ENCODE measurements at regions not wholly inside any gene's neighbourhood (a gene's known extent, or its start where the extent isn't known, plus 50 kb on each side); places are given as distances from the start of the nearest gene placed in this dataset.
"Not testable (repeated sequence)": the region's sequence is repeated elsewhere in the genome, so short reads cannot be mapped to it uniquely, and the experiment has no call there.

- Histone ChIP-seq H3K36me3 (ENCODE audit: control insufficient read depth in 1 of 2, insufficient read depth in 2 of 2, low read length in 1 of 2) (no peaks in the 10 kb centered on the region), H3K4me3 (ENCODE audit: low read length in 2 of 2) (no peak overlapping the region), H3K27me3 (ENCODE audit: control insufficient read depth in 1 of 2, insufficient read depth in 2 of 2, low read length in 1 of 2) (no peaks in the 10 kb centered on the region), H3K9me3 (ENCODE audit: control insufficient read depth, low read length) (no peaks in the 10 kb centered on the region), H3K27ac (ENCODE audit: low read depth in 1 of 2, low read length in 2 of 2) (no peak overlapping the region), H3K4me1 (ENCODE audit: control insufficient read depth in 1 of 2, insufficient read depth in 2 of 2, low read length in 2 of 2) (no peaks in the 10 kb centered on the region)
- ATAC-seq (ENCODE audit: low FRiP score) (no peak), DNase-seq (no peak)
- 54 to 55% methylated on average over 2 of the region's 2 CpGs for WGBS, 2 donors
- intact Hi-C loops (cut with DNase I), result no loop called here
These were observed 202.3 kb upstream of the IGF1 start for GRCh38 chr12:102682366-102683289.

- H3K4me1 ChIP-seq (ENCODE audit: control insufficient read depth in 1 of 2, insufficient read depth in 2 of 2, low read length in 2 of 2), result no peaks in the 10 kb centered on the region
- no peaks in the 10 kb centered on the region for H3K36me3 ChIP-seq (ENCODE audit: control insufficient read depth in 1 of 2, insufficient read depth in 2 of 2, low read length in 1 of 2)
- H3K4me3 ChIP-seq (ENCODE audit: low read length in 2 of 2), result no peak overlapping the region
- intact Hi-C loops (cut with DNase I), result no loop called here
- no peak overlapping the region for H3K27ac ChIP-seq (ENCODE audit: low read depth in 1 of 2, low read length in 2 of 2)
- H3K27me3 ChIP-seq (ENCODE audit: control insufficient read depth in 1 of 2, insufficient read depth in 2 of 2, low read length in 1 of 2), result no peaks in the 10 kb centered on the region
- H3K9me3 ChIP-seq (ENCODE audit: control insufficient read depth, low read length), result no peaks in the 10 kb centered on the region
- ATAC-seq (ENCODE audit: low FRiP score), result no peak
- no peak for DNase-seq
These were observed 201.4 kb upstream of the IGF1 start for GRCh38 chr12:102681747-102682146.

DNA sequence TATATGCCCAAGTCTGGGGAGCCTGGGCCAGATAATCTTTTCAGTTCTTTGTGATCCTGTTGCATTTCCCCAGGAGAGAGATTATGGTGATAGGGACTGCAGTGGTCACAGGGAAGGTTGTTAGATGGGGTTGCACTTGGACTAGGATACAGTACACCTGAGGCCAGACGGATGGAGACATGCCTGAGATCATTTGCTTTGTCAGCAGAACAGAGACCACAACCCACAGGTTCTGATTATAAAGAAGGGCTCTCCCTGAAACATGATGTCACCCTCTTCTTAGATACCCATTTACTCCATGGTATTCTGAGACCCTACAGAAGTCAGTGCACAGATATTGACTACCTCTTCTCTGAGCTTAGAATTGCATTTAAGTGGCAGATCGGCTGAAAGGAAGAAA is 200.9 kb upstream of the IGF1 start:
- no peaks in the 10 kb centered on the region for H3K36me3 ChIP-seq (ENCODE audit: control insufficient read depth in 1 of 2, insufficient read depth in 2 of 2, low read length in 1 of 2)
- WGBS, 2 donors, result 64 to 66% methylated on average over 2 of the region's 2 CpGs
- H3K27me3 ChIP-seq (ENCODE audit: control insufficient read depth in 1 of 2, insufficient read depth in 2 of 2, low read length in 1 of 2), result peaks cover 0 to 2% of the 10 kb centered on the region in 2 donors
- ATAC-seq (ENCODE audit: low FRiP score), result no peak
- H3K4me3 ChIP-seq (ENCODE audit: low read length in 2 of 2), result no peak overlapping the region
- intact Hi-C loops (cut with DNase I), result no loop called here
- no peaks in the 10 kb centered on the region for H3K4me1 ChIP-seq (ENCODE audit: control insufficient read depth in 1 of 2, insufficient read depth in 2 of 2, low read length in 2 of 2)
- DNase-seq, result no peak
- H3K9me3 ChIP-seq (ENCODE audit: control insufficient read depth, low read length), result peaks cover 1% of the 10 kb centered on the region
- H3K27ac ChIP-seq (ENCODE audit: low read depth in 1 of 2, low read length in 2 of 2), result no peak overlapping the region

DNA sequence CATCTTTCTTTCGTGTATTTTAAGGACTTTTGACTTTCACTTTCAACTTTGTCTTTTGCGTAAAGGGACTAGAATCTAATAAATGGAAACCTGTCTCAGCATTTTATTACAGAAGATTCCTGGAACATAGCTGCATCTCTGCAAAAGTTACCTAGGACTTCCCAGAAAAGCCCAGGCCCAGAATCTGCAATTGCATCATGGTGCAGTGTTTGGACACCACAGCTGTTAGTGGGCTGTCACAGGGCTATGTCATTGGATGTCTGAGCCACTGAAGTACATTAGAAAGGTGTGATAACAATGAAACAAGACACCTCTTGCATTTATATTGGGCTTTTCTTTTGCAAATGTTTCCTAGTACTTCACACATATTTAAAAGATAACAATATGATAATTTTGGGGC is 199.9 kb upstream of the IGF1 start:
- no peak for DNase-seq
- Histone ChIP-seq H3K27ac (ENCODE audit: low read depth in 1 of 2, low read length in 2 of 2) (no peak overlapping the region), H3K9me3 (ENCODE audit: control insufficient read depth, low read length) (peaks cover 1% of the 10 kb centered on the region), H3K4me3 (ENCODE audit: low read length in 2 of 2) (no peak overlapping the region), H3K36me3 (ENCODE audit: control insufficient read depth in 1 of 2, insufficient read depth in 2 of 2, low read length in 1 of 2) (no peaks in the 10 kb centered on the region), H3K4me1 (ENCODE audit: control insufficient read depth in 1 of 2, insufficient read depth in 2 of 2, low read length in 2 of 2) (no peaks in the 10 kb centered on the region), H3K27me3 (ENCODE audit: control insufficient read depth in 1 of 2, insufficient read depth in 2 of 2, low read length in 1 of 2) (peaks cover 0 to 2% of the 10 kb centered on the region in 2 donors)
- 77 to 78% methylated on average over 2 of the region's 2 CpGs for WGBS, 2 donors
- intact Hi-C loops (cut with DNase I), result no loop called here
- ATAC-seq (ENCODE audit: low FRiP score), result no peak

DNA sequence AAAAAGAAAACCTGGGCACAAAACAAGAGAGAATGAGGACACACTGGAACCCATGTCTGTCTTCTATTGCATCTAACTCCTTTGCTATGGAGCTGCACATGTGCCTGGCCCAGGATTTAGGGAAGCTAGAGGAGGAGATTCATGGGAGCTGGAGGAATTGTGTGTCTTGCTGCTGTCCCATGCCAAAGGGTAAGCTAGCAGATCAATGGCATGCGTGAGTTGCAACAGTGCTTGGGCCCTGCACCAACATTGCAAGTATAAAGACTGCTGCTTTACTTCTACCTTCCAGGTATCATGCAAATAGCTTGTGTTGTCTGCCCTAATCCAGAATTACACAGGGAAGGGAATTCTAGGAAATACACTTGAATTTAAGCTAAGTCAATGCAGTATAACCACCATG is 196.4 kb upstream of the IGF1 start:
- Histone ChIP-seq H3K36me3 (ENCODE audit: control insufficient read depth in 1 of 2, insufficient read depth in 2 of 2, low read length in 1 of 2) (no peaks in the 10 kb centered on the region), H3K27me3 (ENCODE audit: control insufficient read depth in 1 of 2, insufficient read depth in 2 of 2, low read length in 1 of 2) (peaks cover 0 to 2% of the 10 kb centered on the region in 2 donors), H3K27ac (ENCODE audit: low read depth in 1 of 2, low read length in 2 of 2) (no peak overlapping the region), H3K4me1 (ENCODE audit: control insufficient read depth in 1 of 2, insufficient read depth in 2 of 2, low read length in 2 of 2) (no peaks in the 10 kb centered on the region), H3K9me3 (ENCODE audit: control insufficient read depth, low read length) (peaks cover 4% of the 10 kb centered on the region), H3K4me3 (ENCODE audit: low read length in 2 of 2) (no peak overlapping the region)
- WGBS, 2 donors, result 89 to 90% methylated on average over 1 of the region's 1 CpG
- ATAC-seq (ENCODE audit: low FRiP score) (no peak), DNase-seq (no peak)
- intact Hi-C loops (cut with DNase I), result no loop called here

GRCh38 chr12:102675672-102676071 is 195.3 kb upstream of the IGF1 start:
- no peak for ATAC-seq (ENCODE audit: low FRiP score)
- Histone ChIP-seq H3K27ac (ENCODE audit: low read depth in 1 of 2, low read length in 2 of 2) (no peak overlapping the region), H3K27me3 (ENCODE audit: control insufficient read depth in 1 of 2, insufficient read depth in 2 of 2, low read length in 1 of 2) (peaks cover 0 to 2% of the 10 kb centered on the region in 2 donors), H3K4me3 (ENCODE audit: low read length in 2 of 2) (no peak overlapping the region), H3K9me3 (ENCODE audit: control insufficient read depth, low read length) (peaks cover 4% of the 10 kb centered on the region), H3K36me3 (ENCODE audit: control insufficient read depth in 1 of 2, insufficient read depth in 2 of 2, low read length in 1 of 2) (no peaks in the 10 kb centered on the region), H3K4me1 (ENCODE audit: control insufficient read depth in 1 of 2, insufficient read depth in 2 of 2, low read length in 2 of 2) (no peaks in the 10 kb centered on the region)
- intact Hi-C loops (cut with DNase I), result no loop called here
- 67 to 76% methylated on average over 5 of the region's 5 CpGs for WGBS, 2 donors
- no peak for DNase-seq

DNA sequence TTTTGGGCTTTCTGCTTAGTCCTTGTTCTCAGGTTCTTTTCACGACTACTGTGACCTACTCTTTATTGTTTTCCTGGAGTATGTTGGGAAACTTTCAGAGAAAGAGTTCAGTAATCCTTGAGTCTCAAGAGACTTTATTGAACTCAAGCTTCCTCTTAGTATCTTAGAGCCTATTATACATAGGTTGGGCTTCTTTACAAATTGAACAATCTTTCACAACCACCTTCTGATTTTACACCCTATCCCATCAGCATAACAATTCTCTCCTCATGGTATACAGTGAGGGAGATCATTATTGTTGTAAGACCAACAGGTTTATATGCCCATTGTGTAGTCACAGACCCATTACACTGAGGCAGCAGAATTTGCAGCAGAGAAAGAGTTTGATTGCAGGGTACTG is 193.2 kb upstream of the IGF1 start:
- Histone ChIP-seq H3K36me3 (ENCODE audit: control insufficient read depth in 1 of 2, insufficient read depth in 2 of 2, low read length in 1 of 2) (no peaks in the 10 kb centered on the region), H3K9me3 (ENCODE audit: control insufficient read depth, low read length) (peaks cover 4% of the 10 kb centered on the region), H3K4me1 (ENCODE audit: control insufficient read depth in 1 of 2, insufficient read depth in 2 of 2, low read length in 2 of 2) (no peaks in the 10 kb centered on the region), H3K27me3 (ENCODE audit: control insufficient read depth in 1 of 2, insufficient read depth in 2 of 2, low read length in 1 of 2) (peaks cover 0 to 2% of the 10 kb centered on the region in 2 donors), H3K27ac (ENCODE audit: low read depth in 1 of 2, low read length in 2 of 2) (no peak overlapping the region), H3K4me3 (ENCODE audit: low read length in 2 of 2) (no peak overlapping the region)
- intact Hi-C loops (cut with DNase I), result no loop called here
- ATAC-seq (ENCODE audit: low FRiP score) (no peak), DNase-seq (no peak)
- WGBS, 2 donors, result 75 to 83% methylated on average over 1 of the region's 1 CpG

- H3K36me3 ChIP-seq (ENCODE audit: control insufficient read depth in 1 of 2, insufficient read depth in 2 of 2, low read length in 1 of 2); H3K27me3 ChIP-seq (ENCODE audit: control insufficient read depth in 1 of 2, insufficient read depth in 2 of 2, low read length in 1 of 2); intact Hi-C loops (cut with DNase I); H3K27ac ChIP-seq (ENCODE audit: low read depth in 1 of 2, low read length in 2 of 2); H3K4me1 ChIP-seq (ENCODE audit: control insufficient read depth in 1 of 2, insufficient read depth in 2 of 2, low read length in 2 of 2); H3K9me3 ChIP-seq (ENCODE audit: control insufficient read depth, low read length); DNase-seq; H3K4me3 ChIP-seq (ENCODE audit: low read length in 2 of 2); ATAC-seq (ENCODE audit: low FRiP score): not testable (repeated sequence)
These were observed 191.8 kb upstream of the IGF1 start for GRCh38 chr12:102672212-102672611.

- Histone ChIP-seq H3K4me1 (ENCODE audit: control insufficient read depth in 1 of 2, insufficient read depth in 2 of 2, low read length in 2 of 2) (no peaks in the 10 kb centered on the region), H3K9me3 (ENCODE audit: control insufficient read depth, low read length) (peaks cover 3% of the 10 kb centered on the region), H3K4me3 (ENCODE audit: low read length in 2 of 2) (no peak overlapping the region), H3K27ac (ENCODE audit: low read depth in 1 of 2, low read length in 2 of 2) (no peak overlapping the region), H3K36me3 (ENCODE audit: control insufficient read depth in 1 of 2, insufficient read depth in 2 of 2, low read length in 1 of 2) (no peaks in the 10 kb centered on the region), H3K27me3 (ENCODE audit: control insufficient read depth in 1 of 2, insufficient read depth in 2 of 2, low read length in 1 of 2) (no peaks in the 10 kb centered on the region)
- no peak for DNase-seq
- ATAC-seq (ENCODE audit: low FRiP score), result no peak
- intact Hi-C loops (cut with DNase I), result no loop called here
- 74 to 75% methylated on average over 1 of the region's 1 CpG for WGBS, 2 donors
These were observed 188.7 kb upstream of the IGF1 start for GRCh38 chr12:102669056-102669455.
